BE2C (cell line): ENCODE measurements at regions not wholly inside any gene's neighbourhood (a gene's known extent, or its start where the extent isn't known, plus 50 kb on each side); places are given as distances from the start of the nearest gene placed in this dataset.

Source experiments
- DNase-seq: peaks from one replicate; pipeline ENCODE4 v3.0.0-alpha.2; 2020
- H3K27me3 ChIP-seq: fragments of 250-450 bp; sonication (Bioruptor Pico); 2 replicates; pipeline ENCODE4 v1.5.1; 2020; ENCODE audit warnings: mild to moderate bottlenecking
- H3K36me3 ChIP-seq: fragments of 250-450 bp; sonication (Bioruptor Pico); 2 replicates; pipeline ENCODE4 v1.5.1; 2020; ENCODE audit warnings: mild to moderate bottlenecking
- H3K4me1 ChIP-seq: fragments of 250-450 bp; sonication (Bioruptor Pico); 2 replicates; pipeline ENCODE4 v1.5.1; 2020
- H3K4me3 ChIP-seq: 2 replicates; pipeline ENCODE4 v1.5.1; 2011; ENCODE audit warnings: low read depth, low read length
- H3K9me3 ChIP-seq: fragments of 250-450 bp; sonication (Bioruptor Pico); 2 replicates; pipeline ENCODE4 v1.5.1; 2020
- CTCF ChIP-seq: IDR thresholded peaks from 2 replicates; pipeline ENCODE4 v1.5.1; 2012; ENCODE audit warnings: mild to moderate bottlenecking, low read depth, low read length

GRCh38 chr10:36168777-36169176 is 526.7 kb upstream of the FZD8 start:
- no peaks in the 10 kb centered on the region for H3K9me3 ChIP-seq
- no peak for TF ChIP-seq CTCF
- H3K27me3 ChIP-seq, result no peaks in the 10 kb centered on the region
- no peak for DNase-seq
- no peaks in the 10 kb centered on the region for H3K36me3 ChIP-seq
- no peaks in the 10 kb centered on the region for H3K4me1 ChIP-seq
- H3K4me3 ChIP-seq, result no peak overlapping the region

DNA sequence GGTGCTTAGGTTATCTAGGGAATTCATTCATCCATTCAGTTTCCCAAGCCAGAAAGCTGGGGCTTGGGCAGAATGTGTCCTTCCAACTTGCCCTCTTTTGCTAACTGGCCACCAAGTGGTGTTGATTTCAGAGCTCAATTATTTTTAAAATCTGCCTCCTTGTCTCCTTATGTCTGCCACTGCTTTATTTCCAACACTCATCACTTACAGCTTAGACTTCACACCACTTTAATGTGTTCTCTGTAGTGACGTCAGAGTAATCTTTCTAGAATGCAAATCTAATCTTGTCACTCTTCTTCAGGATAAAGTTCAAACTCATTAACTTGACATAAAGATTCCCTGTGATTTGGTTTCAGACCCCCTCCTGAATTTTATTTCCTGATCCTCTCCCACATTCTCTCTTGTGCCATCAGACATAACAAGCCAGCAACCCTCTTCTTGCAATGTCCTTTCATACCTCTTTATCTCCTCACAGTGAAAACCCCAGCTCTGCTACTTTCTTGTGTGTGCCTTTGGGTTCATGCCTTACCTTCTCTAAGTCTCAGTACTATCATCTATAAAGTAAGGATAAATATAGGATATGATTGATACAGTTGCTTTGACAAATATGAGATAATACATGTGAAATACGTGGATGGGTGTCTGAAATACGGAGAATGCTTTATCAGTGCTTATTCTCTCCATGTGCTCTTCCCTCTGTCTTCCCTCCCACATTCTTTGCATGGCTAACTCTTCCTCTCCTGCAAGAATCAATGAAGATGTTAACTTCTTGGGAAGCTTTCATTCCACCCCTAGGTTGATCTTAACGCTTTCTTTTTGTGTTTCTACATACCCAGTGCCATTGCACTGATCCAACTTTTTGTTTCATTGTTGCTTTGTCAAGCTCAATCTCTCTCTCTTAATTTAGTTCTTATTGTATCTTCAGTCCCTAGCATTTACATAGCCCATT is 522.7 kb upstream of the FZD8 start:
- Histone ChIP-seq H3K36me3 (no peaks in the 10 kb centered on the region), H3K9me3 (no peaks in the 10 kb centered on the region), H3K27me3 (no peaks in the 10 kb centered on the region), H3K4me1 (no peaks in the 10 kb centered on the region), H3K4me3 (no peak overlapping the region)
- no peak for DNase-seq
- no peak for TF ChIP-seq CTCF

DNA sequence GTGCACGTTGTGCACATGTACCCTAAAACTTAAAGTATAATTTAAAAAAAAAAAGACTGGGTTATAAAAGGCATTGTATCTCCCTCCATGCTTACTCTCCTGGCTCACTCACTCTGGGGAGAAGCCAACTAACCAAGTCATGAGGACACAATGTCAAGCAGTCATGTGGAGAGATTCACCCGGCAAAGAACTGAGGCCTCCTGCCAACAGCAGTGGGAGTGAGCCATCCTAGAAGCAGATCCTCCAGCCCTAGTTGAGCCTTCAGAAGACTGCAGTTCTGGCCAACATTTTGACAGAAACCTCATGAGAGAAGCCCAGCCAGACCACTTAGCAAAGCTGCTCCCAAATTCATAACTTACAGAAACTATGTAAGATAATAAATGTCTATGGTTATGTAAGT is 521.7 kb upstream of the FZD8 start:
- no peak for TF ChIP-seq CTCF
- no peak for DNase-seq
- H3K36me3 ChIP-seq, result no peaks in the 10 kb centered on the region

DNA sequence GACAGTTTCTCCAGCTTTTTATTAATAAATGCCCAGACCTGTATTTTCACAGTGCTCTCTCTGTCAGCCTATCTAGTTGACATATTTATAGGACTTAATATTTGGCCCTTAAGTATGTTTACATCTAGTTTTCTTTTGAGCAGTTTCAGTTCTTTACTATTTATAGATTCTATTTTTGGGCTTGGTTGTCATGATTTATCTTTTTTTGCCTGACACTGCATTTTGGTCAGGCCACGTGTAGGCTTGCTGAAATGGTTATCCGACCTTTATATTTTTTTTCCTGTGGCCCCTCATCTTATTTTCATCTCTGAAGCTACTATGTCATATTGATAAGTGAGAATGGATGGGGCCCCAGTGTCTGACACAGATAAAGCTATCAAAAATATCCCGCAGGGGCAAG is 515.4 kb upstream of the FZD8 start:
- no peak for TF ChIP-seq CTCF
- Histone ChIP-seq H3K4me3 (no peak overlapping the region), H3K27me3 (no peaks in the 10 kb centered on the region), H3K4me1 (no peaks in the 10 kb centered on the region), H3K36me3 (no peaks in the 10 kb centered on the region), H3K9me3 (no peaks in the 10 kb centered on the region)
- no peak for DNase-seq

More for the DNA sequence above, 521.7 kb upstream of the FZD8 start:
- Histone ChIP-seq H3K27me3 (no peaks in the 10 kb centered on the region), H3K9me3 (no peaks in the 10 kb centered on the region), H3K4me1 (no peaks in the 10 kb centered on the region), H3K4me3 (no peak overlapping the region)

GRCh38 chr10:36148207-36148606 is 506.1 kb upstream of the FZD8 start:
- Histone ChIP-seq H3K36me3 (no peaks in the 10 kb centered on the region), H3K9me3 (no peaks in the 10 kb centered on the region), H3K27me3 (no peaks in the 10 kb centered on the region), H3K4me3 (no peak overlapping the region), H3K4me1 (no peaks in the 10 kb centered on the region)
- TF ChIP-seq CTCF, result no peak
- no peak for DNase-seq

GRCh38 chr10:36147529-36147928 is 505.4 kb upstream of the FZD8 start:
- Histone ChIP-seq H3K27me3 (no peaks in the 10 kb centered on the region), H3K36me3 (no peaks in the 10 kb centered on the region), H3K4me1 (no peaks in the 10 kb centered on the region), H3K9me3 (no peaks in the 10 kb centered on the region), H3K4me3 (no peak overlapping the region)
- TF ChIP-seq CTCF, result no peak
- DNase-seq, result no peak
